GM20000 (cell line): ENCODE measurements at regions not wholly inside any gene's neighbourhood (a gene's known extent, or its start where the extent isn't known, plus 50 kb on each side); places are given as distances from the start of the nearest gene placed in this dataset.
"Not testable (repeated sequence)": the region's sequence is repeated elsewhere in the genome, so short reads cannot be mapped to it uniquely, and the experiment has no call there.

ENCODE experiments used
- DNase-seq: peaks from one replicate; pipeline ENCODE4 v3.0.0; 2012; ENCODE audit warnings: low spot score
- TF ChIP-seq, protein P1 (sequence below): IDR thresholded peaks from 2 replicates; pipeline ENCODE4 v1.5.1; 2012; ENCODE audit warnings: mild to moderate bottlenecking, control low read depth; ENCODE audit errors: extremely low read depth, missing control alignments

DNA sequence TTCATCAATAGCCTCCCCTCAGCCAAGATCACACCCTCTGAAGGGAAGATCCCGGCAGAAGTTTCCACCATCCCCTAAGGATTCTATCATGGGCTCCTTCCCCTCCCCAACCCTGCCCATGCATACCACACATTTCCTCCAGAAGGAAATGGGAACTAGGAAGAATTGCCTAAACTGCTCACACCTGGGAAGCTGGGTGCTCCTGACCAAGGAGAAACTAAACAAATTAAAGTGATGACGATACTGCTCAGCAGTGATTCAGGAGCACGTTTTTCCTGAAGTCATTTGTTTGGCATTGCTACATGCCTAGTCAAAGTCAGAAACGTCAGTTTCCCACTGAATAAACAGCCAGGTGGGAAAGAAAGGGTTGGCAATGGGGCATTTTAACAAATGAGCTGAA lies 136.1 kb upstream of the CDYL start:
- TF ChIP-seq, protein P1, sequence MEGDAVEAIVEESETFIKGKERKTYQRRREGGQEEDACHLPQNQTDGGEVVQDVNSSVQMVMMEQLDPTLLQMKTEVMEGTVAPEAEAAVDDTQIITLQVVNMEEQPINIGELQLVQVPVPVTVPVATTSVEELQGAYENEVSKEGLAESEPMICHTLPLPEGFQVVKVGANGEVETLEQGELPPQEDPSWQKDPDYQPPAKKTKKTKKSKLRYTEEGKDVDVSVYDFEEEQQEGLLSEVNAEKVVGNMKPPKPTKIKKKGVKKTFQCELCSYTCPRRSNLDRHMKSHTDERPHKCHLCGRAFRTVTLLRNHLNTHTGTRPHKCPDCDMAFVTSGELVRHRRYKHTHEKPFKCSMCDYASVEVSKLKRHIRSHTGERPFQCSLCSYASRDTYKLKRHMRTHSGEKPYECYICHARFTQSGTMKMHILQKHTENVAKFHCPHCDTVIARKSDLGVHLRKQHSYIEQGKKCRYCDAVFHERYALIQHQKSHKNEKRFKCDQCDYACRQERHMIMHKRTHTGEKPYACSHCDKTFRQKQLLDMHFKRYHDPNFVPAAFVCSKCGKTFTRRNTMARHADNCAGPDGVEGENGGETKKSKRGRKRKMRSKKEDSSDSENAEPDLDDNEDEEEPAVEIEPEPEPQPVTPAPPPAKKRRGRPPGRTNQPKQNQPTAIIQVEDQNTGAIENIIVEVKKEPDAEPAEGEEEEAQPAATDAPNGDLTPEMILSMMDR, result no peak
- DNase-seq, result no peak

DNA sequence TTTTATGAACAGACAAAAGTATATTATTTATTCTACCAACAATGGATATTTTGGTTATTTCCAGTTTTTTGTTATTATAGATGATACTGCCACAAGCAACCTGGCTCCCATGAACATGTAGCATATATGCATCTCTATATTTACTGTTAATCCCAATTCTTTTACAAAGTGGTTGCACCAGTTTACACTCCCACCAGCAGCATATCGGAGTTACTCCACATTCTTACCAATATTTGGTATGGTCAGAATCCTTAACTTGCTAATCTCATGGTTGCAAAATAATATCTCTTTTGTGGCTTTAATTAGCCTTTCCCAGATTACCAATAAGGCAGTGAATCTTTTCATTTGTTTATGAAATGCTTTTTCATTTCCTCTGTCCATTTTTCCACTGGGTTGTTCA lies 137.6 kb upstream of the CDYL start:
- DNase-seq, result no peak
- TF ChIP-seq, protein P1, result no peak

DNA sequence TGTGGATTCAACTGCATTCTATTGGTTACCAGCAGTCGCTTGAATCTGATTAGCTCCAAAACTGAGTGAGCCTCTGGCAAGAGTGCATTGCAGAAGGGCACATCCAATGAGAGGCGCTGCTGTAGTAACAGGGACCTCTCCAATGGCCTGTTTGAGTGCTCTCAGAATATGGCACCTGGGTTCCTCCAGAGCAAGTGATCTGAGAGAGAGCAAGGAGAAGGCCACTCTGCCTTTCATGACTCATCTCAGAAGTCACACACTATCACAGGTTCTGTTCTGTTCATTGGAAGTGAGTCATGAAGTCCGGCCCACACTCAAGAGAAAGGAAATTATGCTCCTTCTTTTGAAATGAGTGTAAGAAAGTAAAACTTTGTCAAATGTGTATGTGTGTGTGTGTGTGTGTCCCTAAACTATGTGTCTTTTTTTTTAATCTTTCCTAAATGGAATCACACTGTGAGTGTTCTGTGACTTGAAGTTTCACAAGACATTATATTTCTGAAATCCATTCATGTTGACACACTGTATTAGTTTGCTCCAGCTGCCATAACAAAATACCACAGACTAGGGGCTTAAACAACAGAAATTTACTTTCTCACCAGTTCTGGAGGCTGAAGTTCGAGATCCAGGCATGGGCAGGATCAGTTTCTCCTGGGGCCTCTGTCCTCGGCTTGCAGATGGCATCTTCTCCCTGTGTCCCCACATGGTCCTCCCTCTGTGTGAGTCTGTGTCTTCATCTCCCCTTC lies 138.3 kb upstream of the CDYL start:
- TF ChIP-seq, protein P1, result no peak
- DNase-seq, result peak; percentile 15

DNA sequence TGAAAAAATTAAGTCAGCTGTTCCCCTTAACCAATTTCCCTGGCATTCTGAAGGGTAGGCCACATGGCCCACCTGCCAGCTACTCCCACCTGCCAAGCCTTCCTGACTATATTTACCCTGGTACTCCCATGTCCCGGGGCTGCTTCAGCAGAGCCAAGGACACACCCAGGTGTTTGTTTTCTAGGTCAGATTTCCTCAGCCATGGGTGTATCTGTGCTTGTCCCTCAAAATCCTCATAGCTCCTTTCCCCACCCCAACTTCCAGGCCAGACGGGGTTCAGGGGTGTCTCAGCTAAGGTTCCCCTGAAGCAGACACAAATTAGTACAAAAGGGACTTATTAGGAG lies 139.4 kb upstream of the CDYL start:
- DNase-seq, result no peak
- TF ChIP-seq, protein P1, result no peak

DNA sequence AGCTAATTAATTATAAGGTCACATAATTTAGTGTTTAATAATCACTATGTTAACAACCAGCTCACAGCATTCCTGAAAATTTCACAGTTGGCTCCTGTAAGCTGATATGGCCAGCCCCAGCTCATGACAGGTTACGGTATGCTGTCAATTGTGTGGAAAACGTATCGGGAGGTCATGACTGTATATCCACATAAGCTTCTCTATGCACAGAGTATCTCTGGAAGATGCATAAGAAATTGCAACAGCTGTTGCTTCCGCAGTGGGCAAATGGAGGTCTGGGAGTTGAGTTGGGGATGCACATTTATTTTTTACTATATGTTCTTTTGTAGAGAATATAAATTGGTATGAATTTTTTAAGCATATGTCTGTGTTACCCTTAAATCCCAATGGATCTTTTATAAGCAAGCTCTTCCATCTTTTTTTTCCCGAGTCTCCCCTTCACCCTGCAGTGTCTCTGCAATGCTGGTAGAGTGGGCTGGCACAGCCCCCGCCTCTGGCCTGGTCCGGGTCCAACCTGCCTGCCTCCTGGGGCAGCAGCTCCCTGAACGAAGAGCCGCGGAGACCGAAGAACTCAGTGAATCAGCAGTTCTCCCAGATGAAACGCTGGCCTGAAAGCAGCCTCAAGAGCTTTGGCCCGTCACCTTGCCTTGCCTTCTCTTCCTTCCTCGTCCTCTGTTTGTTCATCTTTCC lies 139.9 kb upstream of the CDYL start:
- DNase-seq, result no peak
- TF ChIP-seq, protein P1, result no peak

DNA sequence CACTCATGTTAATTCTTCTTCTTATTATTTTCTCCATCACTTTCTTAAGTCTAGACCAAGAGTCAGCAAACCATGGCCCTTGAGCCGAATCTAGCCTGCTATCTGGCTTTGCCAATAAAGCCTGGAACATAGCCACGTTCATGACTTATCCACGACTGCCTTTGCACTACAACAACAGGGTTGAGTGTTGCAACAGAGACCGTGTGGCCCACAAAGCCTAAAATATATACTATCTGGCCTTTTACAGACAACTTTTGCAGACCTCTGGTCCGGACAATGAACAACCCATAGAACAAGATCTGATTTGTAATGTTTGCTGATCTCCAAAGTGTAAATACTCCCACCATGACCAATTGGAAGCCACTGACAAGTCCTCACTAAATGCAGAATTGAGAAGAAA lies 140.5 kb upstream of the CDYL start:
- DNase-seq, result no peak
- TF ChIP-seq, protein P1, result no peak

DNA sequence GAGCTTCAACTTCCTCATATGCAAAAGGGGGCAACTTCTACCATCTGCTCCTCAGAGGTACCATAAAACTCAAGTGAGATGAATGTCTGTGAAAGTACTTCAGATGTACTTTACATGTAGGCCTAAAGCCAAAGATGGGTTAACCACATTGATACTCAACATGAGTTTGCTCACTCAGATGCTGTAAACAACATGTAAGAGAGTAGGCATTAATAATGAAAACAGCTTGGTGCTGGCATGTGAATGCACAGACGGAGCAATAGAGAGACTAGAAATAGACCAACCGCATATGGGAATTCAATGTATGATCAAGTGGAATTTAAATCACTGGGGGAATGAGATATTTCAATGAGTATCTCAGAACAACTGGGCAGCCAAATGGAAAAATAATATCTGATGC lies 143.8 kb upstream of the CDYL start:
- TF ChIP-seq, protein P1, result no peak

DNA sequence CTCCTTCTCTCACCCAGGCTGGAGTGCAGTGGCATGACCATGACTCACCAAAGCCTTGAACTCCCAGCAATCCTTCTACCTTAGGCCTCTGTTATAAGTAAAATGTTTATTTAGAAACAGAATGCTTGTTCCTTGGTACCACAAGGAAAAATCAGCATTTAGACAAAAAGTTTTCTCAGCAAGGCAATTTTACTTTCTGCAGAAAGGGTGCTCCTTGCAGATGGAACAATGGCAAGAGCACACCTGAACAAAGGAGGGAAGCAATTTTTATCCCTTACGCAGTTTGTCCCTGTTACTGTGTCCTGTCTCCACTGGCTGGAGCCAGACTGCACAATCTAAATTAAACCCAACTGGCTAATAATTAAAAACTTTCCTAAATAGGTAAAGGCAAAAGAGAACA lies 146.4 kb upstream of the CDYL start:
- not testable (repeated sequence) for DNase-seq

More for the DNA sequence above, 143.8 kb upstream of the CDYL start:
- no peak for DNase-seq
